ENCODE measurements at regions not wholly inside any gene's neighbourhood (a gene's known extent, or its start where the extent isn't known, plus 50 kb on each side); places are given as distances from the start of the nearest gene placed in this dataset.

DNA sequence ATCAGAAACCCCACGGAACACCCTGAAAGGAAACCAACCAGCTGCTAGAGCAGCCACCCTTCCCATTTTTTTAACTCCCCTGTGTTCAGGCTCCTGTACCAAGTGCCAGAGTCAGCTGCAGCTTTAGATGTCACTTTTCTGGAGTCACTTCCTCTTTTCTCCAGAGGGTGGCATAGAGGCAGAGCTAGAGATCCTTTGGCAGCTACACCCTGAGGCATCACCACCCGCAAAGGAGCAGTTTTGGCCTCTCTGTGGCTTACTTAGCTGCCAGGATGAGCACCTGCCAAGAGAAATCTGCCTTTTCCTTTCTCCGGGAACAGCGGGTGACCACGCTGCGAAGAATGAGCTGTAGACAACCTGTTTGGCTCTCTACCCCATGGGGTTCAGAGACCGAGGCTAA, 58.0 kb upstream of the CHRDL1 start:
- DNase-seq (ENCODE audit: extremely low spot score): no peak
- intact Hi-C loops (cut with DNase I): no loop called here

GRCh38 chrX:110852180-110852579, 56.6 kb upstream of the CHRDL1 start:
- H3K36me3 ChIP-seq: no peaks in the 10 kb centered on the region
- DNase-seq (ENCODE audit: extremely low spot score): no peak
- no peak overlapping the region for H3K4me3 ChIP-seq
- peaks cover 0 to 4% (median 0%) of the 10 kb centered on the region in 4 donors for H3K4me1 ChIP-seq
- H3K9me3 ChIP-seq: no peaks in the 10 kb centered on the region
- H3K27ac ChIP-seq (replicated peaks in 1 of 4): no peak overlapping the region
- no peaks in the 10 kb centered on the region for H3K27me3 ChIP-seq
- TF ChIP-seq, protein P1, sequence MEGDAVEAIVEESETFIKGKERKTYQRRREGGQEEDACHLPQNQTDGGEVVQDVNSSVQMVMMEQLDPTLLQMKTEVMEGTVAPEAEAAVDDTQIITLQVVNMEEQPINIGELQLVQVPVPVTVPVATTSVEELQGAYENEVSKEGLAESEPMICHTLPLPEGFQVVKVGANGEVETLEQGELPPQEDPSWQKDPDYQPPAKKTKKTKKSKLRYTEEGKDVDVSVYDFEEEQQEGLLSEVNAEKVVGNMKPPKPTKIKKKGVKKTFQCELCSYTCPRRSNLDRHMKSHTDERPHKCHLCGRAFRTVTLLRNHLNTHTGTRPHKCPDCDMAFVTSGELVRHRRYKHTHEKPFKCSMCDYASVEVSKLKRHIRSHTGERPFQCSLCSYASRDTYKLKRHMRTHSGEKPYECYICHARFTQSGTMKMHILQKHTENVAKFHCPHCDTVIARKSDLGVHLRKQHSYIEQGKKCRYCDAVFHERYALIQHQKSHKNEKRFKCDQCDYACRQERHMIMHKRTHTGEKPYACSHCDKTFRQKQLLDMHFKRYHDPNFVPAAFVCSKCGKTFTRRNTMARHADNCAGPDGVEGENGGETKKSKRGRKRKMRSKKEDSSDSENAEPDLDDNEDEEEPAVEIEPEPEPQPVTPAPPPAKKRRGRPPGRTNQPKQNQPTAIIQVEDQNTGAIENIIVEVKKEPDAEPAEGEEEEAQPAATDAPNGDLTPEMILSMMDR (IDR thresholded peaks at IDR 0.05): peak; percentile 51 to 55 (median 54)
- TF ChIP-seq POLR2A (IDR thresholded peaks at IDR 0.05; ENCODE audit: low read depth) (no peak), POLR2AphosphoS5 (IDR thresholded peaks at IDR 0.05) (no peak)
- 47% methylated on average over 4 of the region's 4 CpGs for WGBS
- intact Hi-C loops (cut with DNase I): no loop called here

More for the DNA sequence above, 58.0 kb upstream of the CHRDL1 start:
- Histone ChIP-seq H3K36me3 (no peaks in the 10 kb centered on the region), H3K27ac (replicated peaks in 1 of 4) (no peak overlapping the region), H3K27me3 (no peaks in the 10 kb centered on the region), H3K4me3 (no peak overlapping the region), H3K9me3 (no peaks in the 10 kb centered on the region), H3K4me1 (no peaks in the 10 kb centered on the region)
- WGBS: 44% methylated on average over 7 of the region's 7 CpGs
- TF ChIP-seq POLR2A (IDR thresholded peaks at IDR 0.05; ENCODE audit: low read depth): no peak
- TF ChIP-seq, protein P1 (IDR thresholded peaks at IDR 0.05): peak in 1 of 3 experiments; percentile 30

- Histone ChIP-seq H3K27me3 (no peaks in the 10 kb centered on the region), H3K4me3 (no peak overlapping the region), H3K4me1 (peaks cover 0 to 7% (median 0%) of the 10 kb centered on the region in 4 donors), H3K27ac (replicated peaks in 1 of 4) (no peak overlapping the region), H3K9me3 (no peaks in the 10 kb centered on the region), H3K36me3 (no peaks in the 10 kb centered on the region)
- no peak for DNase-seq (ENCODE audit: extremely low spot score)
- WGBS: 70% methylated on average over 4 of the region's 4 CpGs
- intact Hi-C loops (cut with DNase I): no loop called here
- TF ChIP-seq EP300 (IDR thresholded peaks at IDR 0.05) (no peak), POLR2A (IDR thresholded peaks at IDR 0.05; ENCODE audit: low read depth) (no peak), POLR2AphosphoS5 (IDR thresholded peaks at IDR 0.05) (no peak)
- TF ChIP-seq, protein P1 (IDR thresholded peaks at IDR 0.05): no peak
Observed at GRCh38 chrX:110851780-110852179, 56.2 kb upstream of the CHRDL1 start.

DNA sequence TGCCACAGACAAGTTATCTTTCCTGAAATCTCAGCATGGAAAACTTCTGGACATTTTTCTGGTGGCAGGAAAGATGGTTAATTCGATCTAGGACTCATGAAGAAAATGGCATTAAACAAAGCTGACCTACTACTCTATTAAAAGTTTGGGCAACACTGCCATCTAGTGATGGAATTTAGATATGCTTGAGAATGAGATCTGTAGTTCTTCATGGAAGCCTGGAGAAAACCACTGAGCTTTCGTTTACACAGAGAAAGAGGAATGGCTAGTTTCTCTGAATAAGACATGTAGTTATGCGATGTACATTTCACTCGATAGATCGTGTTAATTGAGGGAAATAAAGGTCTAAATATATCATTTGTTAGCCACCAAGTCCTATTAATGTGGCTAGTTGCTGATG, 51.7 kb upstream of the CHRDL1 start:
- intact Hi-C loops (cut with DNase I): loop anchor here (1.0 kb wide), 1 partner anchor 397 kb away; no protein-coding TSS in a partner anchor
- peaks cover 0 to 4% (median 0%) of the 10 kb centered on the region in 4 donors for H3K27me3 ChIP-seq
- no peaks in the 10 kb centered on the region for H3K9me3 ChIP-seq
- TF ChIP-seq EP300 (IDR thresholded peaks at IDR 0.05): no peak
- TF ChIP-seq POLR2AphosphoS5 (IDR thresholded peaks at IDR 0.05): no peak
- TF ChIP-seq, protein P1 (IDR thresholded peaks at IDR 0.05): peak; percentile 55 to 72 (median 65)
- H3K4me1 ChIP-seq: peaks cover 0 to 7% (median 0%) of the 10 kb centered on the region in 4 donors
- WGBS: 6% methylated on average over 5 of the region's 5 CpGs
- no peak overlapping the region for H3K27ac ChIP-seq (replicated peaks in 1 of 4)
- H3K4me3 ChIP-seq: no peak overlapping the region
- H3K36me3 ChIP-seq: no peaks in the 10 kb centered on the region
- DNase-seq (ENCODE audit: extremely low spot score): no peak

DNA sequence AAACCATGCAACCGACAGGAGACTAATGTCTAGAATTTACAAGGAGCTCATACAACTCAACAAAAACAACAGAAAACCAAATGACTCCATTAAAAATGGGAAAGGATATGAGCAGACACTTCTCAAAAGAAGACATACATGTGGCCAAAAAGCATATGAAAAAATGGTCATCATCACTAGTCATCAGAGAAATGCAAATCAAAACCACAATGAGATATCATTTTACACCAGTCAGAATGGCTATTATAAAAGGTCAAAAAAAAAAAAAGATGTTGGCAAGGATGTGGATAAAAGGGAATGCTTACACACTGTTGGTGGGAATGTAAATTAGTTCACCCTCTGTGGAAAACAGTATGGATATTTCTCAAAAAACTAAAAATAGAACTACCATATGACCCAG, 50.5 kb upstream of the CHRDL1 start:
- TF ChIP-seq EP300 (IDR thresholded peaks at IDR 0.05): no peak
- TF ChIP-seq, protein P1 (IDR thresholded peaks at IDR 0.05): no peak
- no peak for TF ChIP-seq POLR2AphosphoS5 (IDR thresholded peaks at IDR 0.05)
- TF ChIP-seq POLR2A (IDR thresholded peaks at IDR 0.05; ENCODE audit: low read depth): no peak
- peaks cover 0 to 7% (median 0%) of the 10 kb centered on the region in 4 donors for H3K4me1 ChIP-seq
- 86% methylated on average over 1 of the region's 1 CpG for WGBS
- H3K4me3 ChIP-seq: no peak overlapping the region
- no peak overlapping the region for H3K27ac ChIP-seq (replicated peaks in 1 of 4)
- DNase-seq (ENCODE audit: extremely low spot score): no peak
- intact Hi-C loops (cut with DNase I): no loop called here
- no peaks in the 10 kb centered on the region for H3K36me3 ChIP-seq
- H3K9me3 ChIP-seq: no peaks in the 10 kb centered on the region
- peaks cover 0 to 4% (median 0%) of the 10 kb centered on the region in 4 donors for H3K27me3 ChIP-seq
